ENCODE measurements at regions not wholly inside any gene's neighbourhood (a gene's known extent, or its start where the extent isn't known, plus 50 kb on each side); places are given as distances from the start of the nearest gene placed in this dataset.

DNA sequence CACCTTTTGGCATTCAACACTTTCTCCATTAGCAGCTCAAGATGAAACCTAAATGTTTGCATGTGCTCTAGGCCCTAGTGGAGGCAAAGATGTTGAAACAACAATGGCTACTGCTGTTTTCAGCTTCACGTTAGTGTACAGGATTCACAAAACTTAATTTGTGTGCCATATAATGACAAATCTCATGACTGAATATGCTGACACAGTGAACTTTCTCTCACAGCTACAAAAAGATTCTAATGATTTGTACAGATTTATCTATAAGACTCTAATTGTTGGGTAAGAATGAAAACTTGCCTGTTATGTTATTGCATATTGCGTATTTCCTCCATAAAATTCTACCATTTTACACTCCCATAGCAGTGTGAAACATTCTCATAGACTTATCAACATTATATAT is 97.5 kb downstream of the CETN3 start:
- Histone ChIP-seq H3K18ac (ENCODE audit: extremely low read depth, low read length) (no peak overlapping the region), H2BK5ac (ENCODE audit: low read depth, low read length) (no peak overlapping the region)
- CTCF ChIA-PET (ENCODE audit: partially characterized antibody): interaction anchor here (1.0 to 1.3 kb wide), 2 partner anchors 9 to 33 kb away, joined by 3 read pairs; no protein-coding TSS in a partner anchor
- TF ChIP-seq, protein P1, sequence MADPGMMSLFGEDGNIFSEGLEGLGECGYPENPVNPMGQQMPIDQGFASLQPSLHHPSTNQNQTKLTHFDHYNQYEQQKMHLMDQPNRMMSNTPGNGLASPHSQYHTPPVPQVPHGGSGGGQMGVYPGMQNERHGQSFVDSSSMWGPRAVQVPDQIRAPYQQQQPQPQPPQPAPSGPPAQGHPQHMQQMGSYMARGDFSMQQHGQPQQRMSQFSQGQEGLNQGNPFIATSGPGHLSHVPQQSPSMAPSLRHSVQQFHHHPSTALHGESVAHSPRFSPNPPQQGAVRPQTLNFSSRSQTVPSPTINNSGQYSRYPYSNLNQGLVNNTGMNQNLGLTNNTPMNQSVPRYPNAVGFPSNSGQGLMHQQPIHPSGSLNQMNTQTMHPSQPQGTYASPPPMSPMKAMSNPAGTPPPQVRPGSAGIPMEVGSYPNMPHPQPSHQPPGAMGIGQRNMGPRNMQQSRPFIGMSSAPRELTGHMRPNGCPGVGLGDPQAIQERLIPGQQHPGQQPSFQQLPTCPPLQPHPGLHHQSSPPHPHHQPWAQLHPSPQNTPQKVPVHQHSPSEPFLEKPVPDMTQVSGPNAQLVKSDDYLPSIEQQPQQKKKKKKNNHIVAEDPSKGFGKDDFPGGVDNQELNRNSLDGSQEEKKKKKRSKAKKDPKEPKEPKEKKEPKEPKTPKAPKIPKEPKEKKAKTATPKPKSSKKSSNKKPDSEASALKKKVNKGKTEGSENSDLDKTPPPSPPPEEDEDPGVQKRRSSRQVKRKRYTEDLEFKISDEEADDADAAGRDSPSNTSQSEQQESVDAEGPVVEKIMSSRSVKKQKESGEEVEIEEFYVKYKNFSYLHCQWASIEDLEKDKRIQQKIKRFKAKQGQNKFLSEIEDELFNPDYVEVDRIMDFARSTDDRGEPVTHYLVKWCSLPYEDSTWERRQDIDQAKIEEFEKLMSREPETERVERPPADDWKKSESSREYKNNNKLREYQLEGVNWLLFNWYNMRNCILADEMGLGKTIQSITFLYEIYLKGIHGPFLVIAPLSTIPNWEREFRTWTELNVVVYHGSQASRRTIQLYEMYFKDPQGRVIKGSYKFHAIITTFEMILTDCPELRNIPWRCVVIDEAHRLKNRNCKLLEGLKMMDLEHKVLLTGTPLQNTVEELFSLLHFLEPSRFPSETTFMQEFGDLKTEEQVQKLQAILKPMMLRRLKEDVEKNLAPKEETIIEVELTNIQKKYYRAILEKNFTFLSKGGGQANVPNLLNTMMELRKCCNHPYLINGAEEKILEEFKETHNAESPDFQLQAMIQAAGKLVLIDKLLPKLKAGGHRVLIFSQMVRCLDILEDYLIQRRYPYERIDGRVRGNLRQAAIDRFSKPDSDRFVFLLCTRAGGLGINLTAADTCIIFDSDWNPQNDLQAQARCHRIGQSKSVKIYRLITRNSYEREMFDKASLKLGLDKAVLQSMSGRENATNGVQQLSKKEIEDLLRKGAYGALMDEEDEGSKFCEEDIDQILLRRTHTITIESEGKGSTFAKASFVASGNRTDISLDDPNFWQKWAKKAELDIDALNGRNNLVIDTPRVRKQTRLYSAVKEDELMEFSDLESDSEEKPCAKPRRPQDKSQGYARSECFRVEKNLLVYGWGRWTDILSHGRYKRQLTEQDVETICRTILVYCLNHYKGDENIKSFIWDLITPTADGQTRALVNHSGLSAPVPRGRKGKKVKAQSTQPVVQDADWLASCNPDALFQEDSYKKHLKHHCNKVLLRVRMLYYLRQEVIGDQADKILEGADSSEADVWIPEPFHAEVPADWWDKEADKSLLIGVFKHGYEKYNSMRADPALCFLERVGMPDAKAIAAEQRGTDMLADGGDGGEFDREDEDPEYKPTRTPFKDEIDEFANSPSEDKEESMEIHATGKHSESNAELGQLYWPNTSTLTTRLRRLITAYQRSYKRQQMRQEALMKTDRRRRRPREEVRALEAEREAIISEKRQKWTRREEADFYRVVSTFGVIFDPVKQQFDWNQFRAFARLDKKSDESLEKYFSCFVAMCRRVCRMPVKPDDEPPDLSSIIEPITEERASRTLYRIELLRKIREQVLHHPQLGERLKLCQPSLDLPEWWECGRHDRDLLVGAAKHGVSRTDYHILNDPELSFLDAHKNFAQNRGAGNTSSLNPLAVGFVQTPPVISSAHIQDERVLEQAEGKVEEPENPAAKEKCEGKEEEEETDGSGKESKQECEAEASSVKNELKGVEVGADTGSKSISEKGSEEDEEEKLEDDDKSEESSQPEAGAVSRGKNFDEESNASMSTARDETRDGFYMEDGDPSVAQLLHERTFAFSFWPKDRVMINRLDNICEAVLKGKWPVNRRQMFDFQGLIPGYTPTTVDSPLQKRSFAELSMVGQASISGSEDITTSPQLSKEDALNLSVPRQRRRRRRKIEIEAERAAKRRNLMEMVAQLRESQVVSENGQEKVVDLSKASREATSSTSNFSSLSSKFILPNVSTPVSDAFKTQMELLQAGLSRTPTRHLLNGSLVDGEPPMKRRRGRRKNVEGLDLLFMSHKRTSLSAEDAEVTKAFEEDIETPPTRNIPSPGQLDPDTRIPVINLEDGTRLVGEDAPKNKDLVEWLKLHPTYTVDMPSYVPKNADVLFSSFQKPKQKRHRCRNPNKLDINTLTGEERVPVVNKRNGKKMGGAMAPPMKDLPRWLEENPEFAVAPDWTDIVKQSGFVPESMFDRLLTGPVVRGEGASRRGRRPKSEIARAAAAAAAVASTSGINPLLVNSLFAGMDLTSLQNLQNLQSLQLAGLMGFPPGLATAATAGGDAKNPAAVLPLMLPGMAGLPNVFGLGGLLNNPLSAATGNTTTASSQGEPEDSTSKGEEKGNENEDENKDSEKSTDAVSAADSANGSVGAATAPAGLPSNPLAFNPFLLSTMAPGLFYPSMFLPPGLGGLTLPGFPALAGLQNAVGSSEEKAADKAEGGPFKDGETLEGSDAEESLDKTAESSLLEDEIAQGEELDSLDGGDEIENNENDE (IDR thresholded peaks at IDR 0.05; ENCODE audit: insufficient replicate concordance, low read length): no peak

More for the DNA sequence above, 97.5 kb downstream of the CETN3 start:
- H3K14ac ChIP-seq (ENCODE audit: insufficient read length): no peak overlapping the region
- H4K20me1 ChIP-seq (replicated peaks in 1 of 2; ENCODE audit: control insufficient read depth in 1 of 2, insufficient read depth in 2 of 2, low read length in 2 of 2): no peaks in the 10 kb centered on the region
- H2BK15ac ChIP-seq (ENCODE audit: low read length): no peak overlapping the region
- no peaks in the 10 kb centered on the region for H3K4me1 ChIP-seq (replicated peaks in 1 of 4; ENCODE audit: control insufficient read depth in 3 of 4, insufficient read depth in 4 of 4, low read length in 3 of 4)
- H3K23me2 ChIP-seq (ENCODE audit: low read depth, low read length): no peaks in the 10 kb centered on the region
- H3K79me2 ChIP-seq (ENCODE audit: control insufficient read depth in 1 of 2, insufficient read depth in 2 of 2, low read length in 2 of 2): no peaks in the 10 kb centered on the region
- H3K4me3 ChIP-seq (ENCODE audit: extremely low read depth in 1 of 4, insufficient read depth in 2 of 4, low read depth in 3 of 4, low read length in 4 of 4): no peak overlapping the region
- H2BK20ac ChIP-seq (ENCODE audit: low read length): no peak overlapping the region
- no peak overlapping the region for H3K9ac ChIP-seq (replicated peaks in 1 of 4; ENCODE audit: extremely low read depth in 1 of 4, low read depth in 3 of 4, low read length in 3 of 4)
- H3K27ac ChIP-seq (ENCODE audit: low read depth, low read length): no peak overlapping the region
- no peak overlapping the region for H3K23ac ChIP-seq (ENCODE audit: insufficient read length)
- H4K5ac ChIP-seq (ENCODE audit: insufficient read length, low read depth, low read length): no peak overlapping the region
- H2BK12ac ChIP-seq (ENCODE audit: low read depth, low read length): no peak overlapping the region
- no peak overlapping the region for H3K56ac ChIP-seq (replicated peaks; ENCODE audit: insufficient read length, low read depth, low read length)
- no peak for DNase-seq (ENCODE audit: low read depth in 1 of 2, low spot score in 2 of 2)
- no peaks in the 10 kb centered on the region for H3K36me3 ChIP-seq (ENCODE audit: control insufficient read depth in 2 of 4, insufficient read depth in 4 of 4, low read length in 3 of 4)
- H4K91ac ChIP-seq (replicated peaks; ENCODE audit: insufficient read length, low read length): no peak overlapping the region
- no peak overlapping the region for H3K4me2 ChIP-seq (ENCODE audit: insufficient read depth in 1 of 2, low read depth in 2 of 2, low read length in 2 of 2)
- H3K79me1 ChIP-seq (ENCODE audit: low read depth, low read length): no peaks in the 10 kb centered on the region
- H2AFZ ChIP-seq (ENCODE audit: low read length): peak overlapping the region; percentile 51; the same call in 1 of the 2 replicates
- FAIRE-seq: peak; percentile 13
- no peak overlapping the region for H4K8ac ChIP-seq (ENCODE audit: extremely low read depth, insufficient read depth, low read length)
- no peak overlapping the region for H3K4ac ChIP-seq (replicated peaks; ENCODE audit: insufficient read length, low read depth, low read length)
- H3K27me3 ChIP-seq (replicated peaks in 1 of 4; ENCODE audit: control insufficient read depth in 3 of 4, extremely low read depth in 1 of 4, insufficient read depth in 3 of 4, low read length in 3 of 4): no peaks in the 10 kb centered on the region
- no peaks in the 10 kb centered on the region for H3K9me3 ChIP-seq (ENCODE audit: insufficient read depth in 2 of 2, low read depth in 1 of 2, low read length in 1 of 2)
- POLR2A ChIA-PET (ENCODE audit: partially characterized antibody): no interaction called here
- 90% methylated on average over 2 of the region's 2 CpGs; no CpG with 5 or more reads in 1 of the 2 experiments for WGBS, 2 experiments (ENCODE audit: extremely low coverage in 1 of 2, insufficient coverage in 1 of 2, insufficient read length in 1 of 2, insufficient replicate concordance in 2 of 2, low coverage in 1 of 2, low lambda C conversion rate in 2 of 2, missing lambda C conversion rate in 1 of 2)
- no peak overlapping the region for H2AK5ac ChIP-seq (ENCODE audit: low read depth, low read length)
- no peak overlapping the region for H2BK120ac ChIP-seq (replicated peaks; ENCODE audit: low read depth, low read length)
